G401.6 (cell line): ENCODE measurements at regions not wholly inside any gene's neighbourhood (a gene's known extent, or its start where the extent isn't known, plus 50 kb on each side); places are given as distances from the start of the nearest gene placed in this dataset.
"Not testable (repeated sequence)": the region's sequence is repeated elsewhere in the genome, so short reads cannot be mapped to it uniquely, and the experiment has no call there.

ENCODE experiments used
- FAIRE-seq: peaks from 2 replicates; lab custom pipeline; 2012; peaks lifted over from hg19 to GRCh38; lab: Jason Lieb, UNC

DNA sequence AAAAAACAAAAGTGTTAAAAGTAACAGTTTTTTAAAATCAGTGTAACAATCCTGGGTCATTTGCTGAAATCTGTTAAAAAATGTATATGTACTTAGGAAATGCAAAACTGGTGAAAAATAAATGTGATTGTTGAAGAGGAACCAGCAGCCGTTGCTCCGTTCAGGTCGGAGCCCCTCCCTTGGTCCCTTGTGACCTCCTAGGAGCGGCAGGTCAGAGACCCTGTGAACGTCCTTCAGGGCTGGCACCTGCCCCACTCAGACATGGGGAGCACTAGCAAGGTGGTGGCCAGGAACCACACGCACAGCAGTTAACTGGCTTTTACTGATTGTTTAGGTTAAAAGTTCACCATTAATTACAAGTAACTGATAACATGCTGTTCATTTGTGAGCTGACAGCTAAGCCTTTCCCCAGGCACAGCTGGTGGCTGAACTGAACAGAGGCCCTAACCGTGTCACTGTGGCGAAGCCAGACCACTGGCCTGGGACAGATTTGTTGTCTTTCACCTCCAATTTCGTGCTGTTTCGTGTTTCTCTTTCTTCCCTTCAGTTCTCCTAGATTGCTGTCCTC lies 159.2 kb upstream of the ALKAL2 start:
- no peak for FAIRE-seq

DNA sequence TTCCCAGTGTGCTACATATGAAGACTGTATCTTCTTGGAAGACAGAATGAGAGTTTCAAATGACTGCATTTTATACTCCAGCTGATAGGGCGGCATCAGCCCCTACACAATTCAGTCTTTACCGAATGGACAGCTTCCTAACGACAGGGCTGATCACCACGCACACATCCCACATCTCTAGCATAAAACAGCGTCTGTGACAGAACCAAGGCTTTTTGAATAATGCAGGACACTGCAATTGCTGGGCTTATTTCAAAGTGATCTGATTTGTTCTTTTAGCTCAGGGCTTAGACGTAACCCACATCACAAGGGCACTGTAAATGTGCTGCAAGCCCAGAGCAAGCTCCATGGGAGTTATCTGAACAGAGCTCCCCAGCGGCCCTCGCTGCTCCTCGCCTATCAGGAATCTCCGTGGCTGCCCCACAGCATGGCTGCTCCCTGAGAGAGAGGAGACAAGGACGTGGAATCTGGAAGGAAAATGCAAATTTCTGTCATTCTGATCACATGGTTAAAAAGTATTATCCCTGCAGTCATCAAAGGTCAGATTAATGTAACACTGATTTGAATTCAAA lies 158.5 kb upstream of the ALKAL2 start:
- no peak for FAIRE-seq

DNA sequence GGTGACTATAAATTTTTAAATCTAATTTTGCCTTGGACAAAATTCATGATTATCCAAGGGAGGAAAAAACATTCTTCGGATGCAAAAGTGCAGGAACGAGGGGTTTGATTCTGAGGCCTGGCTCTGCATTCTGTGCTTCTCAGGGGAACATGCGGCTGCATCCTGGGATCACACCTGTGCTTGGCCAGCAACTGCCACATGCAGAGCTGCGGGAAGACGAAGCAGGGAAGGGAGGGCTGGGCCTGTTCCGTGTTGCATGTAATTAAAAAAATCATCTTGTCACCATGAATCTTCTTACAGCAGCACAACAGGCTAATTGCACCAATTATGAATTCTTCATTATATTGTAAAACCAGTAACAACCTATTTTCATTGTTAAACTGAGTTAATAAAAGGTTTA lies 158.0 kb upstream of the ALKAL2 start:
- FAIRE-seq: no peak

DNA sequence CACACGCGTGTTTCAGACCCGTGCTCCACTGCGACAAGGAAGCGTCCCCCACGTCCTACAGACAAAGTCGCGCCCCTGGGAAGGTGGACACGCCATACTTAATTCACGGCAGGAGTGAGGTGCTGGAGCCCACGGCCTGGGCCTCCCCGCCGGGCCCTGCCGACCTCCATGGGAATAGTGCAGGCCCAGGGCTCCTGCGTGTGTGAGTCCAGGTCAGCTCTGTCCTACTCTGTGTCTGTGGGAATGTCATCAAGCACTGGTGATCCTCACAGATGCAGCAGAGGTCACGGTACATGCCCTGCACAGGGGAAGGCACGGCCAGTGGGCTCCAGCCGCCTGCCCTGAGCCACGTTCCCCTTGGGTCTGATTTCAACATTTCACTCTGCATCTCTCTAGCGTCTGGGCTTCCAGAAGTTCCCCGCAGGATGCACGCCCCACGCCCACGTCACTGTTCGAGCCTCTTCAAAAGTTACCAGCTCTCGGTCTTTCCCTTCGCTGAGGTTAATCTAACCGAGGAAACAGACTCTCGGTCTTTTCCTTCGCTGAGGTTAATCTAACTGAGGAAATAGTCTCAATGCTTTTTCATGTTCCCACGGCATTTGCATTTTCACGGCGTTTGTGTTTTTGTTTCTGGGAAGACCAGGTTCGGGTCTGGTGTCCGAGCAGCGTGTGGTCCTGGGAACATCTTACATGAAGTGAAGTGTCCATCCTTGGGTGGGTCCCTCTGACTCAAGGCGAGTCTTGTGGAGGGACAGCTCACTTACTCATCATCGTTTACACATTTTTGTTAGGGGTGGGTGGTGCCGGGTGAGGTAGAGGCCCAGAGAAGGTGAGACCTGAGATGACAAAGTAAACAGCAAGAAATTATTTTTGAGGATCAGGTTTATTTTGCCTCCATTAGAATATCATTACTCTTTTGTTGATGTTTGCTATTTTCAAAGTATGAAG lies 157.3 kb upstream of the ALKAL2 start:
- FAIRE-seq: no peak

DNA sequence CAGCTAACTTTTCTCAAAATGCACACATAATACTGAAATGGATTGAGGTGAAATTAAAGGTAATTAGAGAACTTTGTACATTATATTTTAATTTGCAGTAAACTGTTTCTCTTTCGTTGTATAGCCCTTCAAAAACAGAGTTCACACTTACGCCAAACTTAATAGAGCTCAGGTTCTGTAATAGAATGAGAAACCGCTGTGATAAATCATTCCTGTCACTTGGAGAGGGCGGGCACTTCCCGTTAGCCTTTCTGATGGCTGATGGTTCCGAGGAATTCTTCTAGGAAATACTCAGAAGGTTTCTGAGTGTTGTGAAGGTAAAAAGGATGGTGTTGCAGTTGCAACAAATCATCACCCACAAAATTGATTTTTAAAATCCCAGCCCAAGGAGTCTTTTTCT lies 155.8 kb upstream of the ALKAL2 start:
- FAIRE-seq: no peak

DNA sequence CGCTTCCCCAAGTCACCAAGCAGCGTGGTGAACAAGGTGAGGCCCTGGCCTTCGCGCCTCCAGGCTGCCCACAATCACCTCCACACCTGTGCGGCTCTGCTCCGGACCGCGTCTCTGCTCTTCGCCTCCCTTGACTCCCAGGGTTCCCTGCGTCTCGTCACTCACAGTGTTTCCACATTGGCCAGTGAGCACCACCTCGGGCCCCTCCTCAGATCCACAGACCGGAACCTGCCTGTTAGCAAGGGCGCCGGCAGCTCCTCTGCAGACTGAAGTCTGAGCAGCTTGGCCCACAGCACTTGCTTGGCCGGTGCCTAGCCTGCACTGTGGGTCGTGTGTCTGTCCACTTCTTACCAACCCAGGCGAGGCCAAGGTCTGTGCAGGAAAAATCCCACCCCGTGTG lies 155.3 kb upstream of the ALKAL2 start:
- FAIRE-seq: no peak

DNA sequence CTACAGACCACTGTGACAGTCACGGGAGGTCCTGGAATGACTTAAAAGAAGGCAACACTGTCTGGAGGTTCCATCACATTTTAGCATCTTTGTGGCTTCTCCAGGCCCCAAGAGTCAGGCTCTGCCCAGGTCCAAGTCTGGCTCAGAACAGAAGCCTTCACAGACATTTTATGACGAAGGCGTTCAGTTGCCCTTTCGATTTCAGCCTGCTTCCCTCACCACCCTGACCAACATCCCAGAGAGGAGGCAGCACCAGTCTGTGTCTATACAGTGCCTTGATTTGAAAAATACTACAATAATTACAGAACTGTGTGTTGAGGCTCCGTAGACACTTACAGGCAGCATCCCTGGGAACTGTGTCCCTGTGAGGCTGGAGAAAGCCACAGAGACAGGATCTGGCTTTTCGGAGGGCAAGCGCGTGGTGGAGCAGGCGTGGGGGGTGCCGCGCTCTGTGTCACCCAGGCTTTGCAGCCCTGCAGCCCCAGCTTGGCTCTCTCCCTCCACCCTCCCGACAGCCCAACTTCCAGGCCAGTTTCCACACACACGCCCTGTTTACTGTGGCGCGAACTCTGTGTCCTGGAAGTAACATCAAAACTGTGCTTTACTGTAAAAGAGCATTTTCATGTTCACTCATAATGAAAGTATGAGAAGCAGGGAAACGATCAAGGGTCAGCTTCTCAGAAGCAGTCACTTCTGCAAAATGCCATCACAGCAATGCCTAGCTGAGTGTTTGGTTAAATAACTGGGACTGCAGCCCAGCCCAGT lies 153.5 kb upstream of the ALKAL2 start:
- no peak for FAIRE-seq

DNA sequence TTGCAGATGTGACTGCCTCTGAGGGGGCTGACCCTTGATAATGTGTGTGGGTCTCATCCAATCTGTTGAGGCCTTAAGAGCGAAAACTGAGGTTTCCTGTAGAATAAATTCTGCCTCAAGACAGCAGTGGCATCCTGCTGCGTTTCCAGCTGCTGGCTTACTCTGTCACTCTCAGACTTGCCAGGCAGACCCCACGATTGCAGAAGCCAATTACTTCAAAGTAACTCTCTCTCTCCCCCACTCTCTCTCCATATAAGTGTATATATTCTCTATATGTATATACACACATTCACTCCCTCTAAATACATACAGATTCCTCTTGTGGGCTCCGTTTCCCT lies 152.5 kb upstream of the ALKAL2 start:
- FAIRE-seq: no peak

DNA sequence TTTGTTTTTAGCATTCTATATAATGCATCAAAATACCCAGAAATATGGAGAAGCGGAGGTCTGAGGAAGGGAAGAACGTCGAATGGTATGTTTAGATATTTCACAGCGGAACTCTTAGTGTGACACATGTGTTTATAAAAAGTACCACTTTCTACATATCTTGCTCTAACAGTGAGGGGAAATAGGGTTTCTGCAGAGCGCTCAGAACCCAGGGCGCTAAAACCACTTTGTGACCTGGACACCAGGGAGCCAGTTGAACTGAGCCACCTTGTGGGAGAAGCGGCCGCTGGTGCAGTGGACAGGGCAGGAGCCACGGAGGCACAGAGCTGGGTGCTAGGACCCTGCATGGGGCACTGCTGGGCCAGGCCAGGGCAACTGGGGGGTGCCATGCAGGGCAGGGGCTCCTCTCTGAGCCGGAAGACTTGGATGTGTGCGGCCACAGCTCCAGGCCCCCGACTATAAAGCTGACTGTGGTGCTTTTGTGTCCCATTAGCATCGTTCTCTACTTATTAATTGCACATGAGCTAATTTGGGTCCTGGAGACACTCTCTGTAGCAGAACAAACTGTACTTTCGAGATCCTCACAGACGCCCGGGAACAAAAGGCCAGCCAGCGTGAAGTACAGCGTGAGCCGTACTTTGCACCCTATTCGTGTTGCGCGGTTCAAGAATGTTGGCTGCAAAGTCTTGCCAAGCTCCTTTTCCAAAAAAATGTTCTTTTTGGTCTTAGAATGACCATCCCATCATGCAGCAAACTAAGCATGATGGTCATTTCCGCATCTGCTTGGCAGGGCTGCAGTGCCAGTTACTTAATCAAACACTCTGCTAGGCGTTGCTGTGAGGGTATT lies 151.9 kb upstream of the ALKAL2 start:
- no peak for FAIRE-seq

DNA sequence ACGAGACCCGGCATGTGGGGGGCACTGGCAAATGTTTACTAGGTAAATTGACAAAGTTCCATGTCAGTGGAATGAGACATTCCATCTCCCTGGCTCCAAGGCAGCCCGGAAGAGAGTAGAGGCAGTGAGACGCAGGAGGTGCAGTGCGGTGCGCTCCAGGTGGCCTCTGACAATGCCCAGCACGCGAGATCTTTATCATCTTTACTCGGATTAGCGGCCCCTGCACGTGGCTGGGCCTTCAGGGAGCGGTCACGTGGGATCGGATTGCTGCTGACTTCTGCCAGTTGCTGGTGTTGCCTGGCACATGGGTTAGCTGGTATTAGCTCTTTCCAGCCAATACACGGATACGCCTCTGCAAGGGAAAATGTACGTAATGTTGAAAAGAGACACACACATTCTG lies 151.2 kb upstream of the ALKAL2 start:
- no peak for FAIRE-seq

DNA sequence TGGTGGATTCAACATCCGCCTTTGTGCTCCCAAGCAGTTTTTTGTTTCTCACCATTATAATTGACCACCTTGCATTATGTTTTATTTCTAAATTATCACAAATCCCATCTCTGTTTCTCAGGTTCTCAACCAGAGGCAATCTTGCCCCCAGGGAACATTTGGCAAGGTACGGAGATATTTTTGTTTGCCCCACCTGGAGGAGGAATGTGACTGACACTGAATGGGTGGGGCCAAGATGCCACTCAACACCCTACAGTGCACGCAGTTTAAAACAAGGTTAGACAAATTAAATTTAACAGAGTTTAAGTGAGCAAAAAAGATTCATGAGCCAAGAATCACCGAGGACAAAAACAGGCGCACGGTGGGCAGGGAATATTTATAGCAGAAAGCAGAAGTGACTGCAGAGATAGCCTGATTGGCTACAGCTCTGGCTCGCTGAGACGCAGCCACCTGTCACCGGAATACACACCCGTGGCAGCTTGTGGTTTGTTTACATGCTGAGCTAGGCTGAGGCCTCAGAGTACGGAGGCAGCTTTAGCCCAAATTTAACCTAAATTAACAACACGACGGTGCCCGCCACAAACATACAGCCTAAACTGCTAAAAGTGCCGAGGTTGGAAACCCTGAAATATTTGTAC lies 150.0 kb upstream of the ALKAL2 start:
- FAIRE-seq: no peak

DNA sequence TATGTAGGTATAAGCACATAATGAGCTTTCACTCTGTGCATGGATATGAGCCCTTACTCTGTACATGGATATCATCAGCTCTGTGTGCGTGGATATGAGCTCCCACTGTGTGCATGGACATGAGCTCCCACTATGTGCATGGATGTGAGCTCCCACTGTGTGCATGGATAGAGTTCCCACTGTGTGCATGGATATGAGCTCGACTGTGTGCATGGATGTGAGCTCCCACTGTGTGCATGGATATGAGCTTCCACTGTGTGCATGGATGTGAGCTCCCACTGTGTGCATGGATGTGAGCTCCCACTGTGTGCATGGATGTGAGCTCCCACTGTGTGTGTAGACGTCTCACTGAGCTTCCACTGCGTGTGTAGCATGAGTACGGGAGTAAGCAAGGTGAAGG lies 149.3 kb upstream of the ALKAL2 start:
- FAIRE-seq: no peak

DNA sequence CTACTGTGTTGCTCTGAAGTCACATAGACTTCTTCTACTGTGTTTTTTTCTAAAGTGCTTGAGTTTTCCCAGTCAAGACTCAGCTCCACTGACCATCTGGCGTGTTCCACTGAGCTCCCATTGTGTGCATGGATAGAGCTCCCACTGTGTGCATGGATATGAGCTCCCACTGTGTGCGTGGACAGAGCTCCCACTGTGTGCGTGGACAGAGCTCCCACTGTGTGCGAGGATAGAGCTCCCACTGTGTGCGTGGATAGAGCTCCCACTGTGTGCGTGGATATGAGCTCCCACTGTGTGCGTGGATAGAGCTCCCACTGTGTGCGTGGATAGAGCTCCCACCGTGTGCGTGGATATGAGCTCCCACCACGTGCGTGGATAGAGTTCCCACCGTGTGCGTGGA lies 148.3 kb upstream of the ALKAL2 start:
- no peak for FAIRE-seq

DNA sequence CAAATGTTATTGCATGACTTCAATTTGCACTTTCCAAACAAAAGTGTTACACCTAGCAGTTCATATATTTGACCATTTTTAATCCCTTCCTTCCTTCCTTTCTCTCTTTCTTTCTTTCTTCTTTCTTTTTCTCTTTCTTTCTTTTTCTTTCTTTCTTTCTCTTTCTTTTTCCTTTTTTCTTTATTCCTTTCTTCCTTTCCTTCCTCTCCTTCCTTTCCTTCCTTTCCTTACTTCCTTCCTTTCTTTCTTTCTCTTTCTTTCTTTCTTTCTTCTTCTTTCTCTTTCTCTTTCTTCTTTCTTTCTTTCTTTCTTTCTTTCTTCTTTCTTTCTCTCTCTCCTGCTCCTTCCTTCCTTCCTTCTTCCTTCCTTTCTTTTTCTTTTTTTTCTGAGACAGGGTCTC lies 146.7 kb upstream of the ALKAL2 start:
- no peak for FAIRE-seq

DNA sequence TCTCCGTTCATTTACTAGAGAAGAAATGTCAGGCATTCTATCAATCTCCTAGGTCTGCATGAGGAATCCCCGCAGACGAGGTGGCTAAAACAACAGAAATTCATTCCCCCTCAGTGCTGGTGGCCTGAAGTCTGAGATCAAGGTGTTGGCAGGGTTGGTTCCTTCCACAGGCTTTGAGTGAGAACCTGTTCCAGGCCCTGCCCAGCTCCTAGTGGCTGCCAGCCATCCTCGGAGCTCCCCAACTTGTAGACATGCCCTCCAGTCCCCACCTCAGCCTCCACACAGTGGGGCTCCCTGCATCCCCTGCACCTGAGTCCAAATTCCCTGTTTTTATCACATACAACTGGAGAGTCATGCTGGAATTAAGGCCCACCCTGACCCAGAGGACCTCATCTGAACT lies 145.3 kb upstream of the ALKAL2 start:
- FAIRE-seq: no peak

DNA sequence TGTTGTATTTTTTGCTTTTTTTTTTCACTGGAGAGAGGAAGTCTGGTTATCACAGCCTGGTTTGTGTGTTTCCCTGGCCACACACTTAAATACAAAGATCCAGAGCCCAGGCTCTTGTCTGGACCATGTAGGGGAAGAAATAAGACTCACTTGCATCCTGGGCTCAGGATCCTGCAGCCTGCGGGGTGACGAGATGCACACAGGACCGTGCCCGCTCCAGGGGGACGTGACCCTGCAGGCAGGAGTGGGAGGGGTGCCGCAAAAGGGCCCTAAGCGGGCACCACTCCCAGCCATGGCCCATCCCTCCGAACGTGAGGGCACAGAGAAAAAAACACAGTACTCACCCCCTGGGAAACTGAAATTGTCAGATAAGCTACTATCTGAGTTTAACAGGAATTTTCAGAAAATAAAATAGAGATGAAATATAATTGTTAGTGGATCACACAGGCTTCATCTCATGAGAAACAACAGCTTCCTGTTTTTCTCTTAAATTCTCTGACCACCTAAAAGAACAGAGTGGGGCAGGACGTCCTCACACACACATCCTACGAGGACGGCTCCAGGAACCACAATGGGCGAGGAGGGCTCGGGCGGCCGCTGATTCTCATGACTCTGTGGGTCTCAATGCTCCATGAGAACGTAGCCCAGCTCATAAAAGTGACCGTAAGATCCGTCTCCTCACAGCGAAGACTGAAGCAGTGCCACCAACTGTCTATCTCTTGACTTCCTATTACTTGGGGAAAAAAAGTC lies 142.6 kb upstream of the ALKAL2 start:
- no peak for FAIRE-seq

DNA sequence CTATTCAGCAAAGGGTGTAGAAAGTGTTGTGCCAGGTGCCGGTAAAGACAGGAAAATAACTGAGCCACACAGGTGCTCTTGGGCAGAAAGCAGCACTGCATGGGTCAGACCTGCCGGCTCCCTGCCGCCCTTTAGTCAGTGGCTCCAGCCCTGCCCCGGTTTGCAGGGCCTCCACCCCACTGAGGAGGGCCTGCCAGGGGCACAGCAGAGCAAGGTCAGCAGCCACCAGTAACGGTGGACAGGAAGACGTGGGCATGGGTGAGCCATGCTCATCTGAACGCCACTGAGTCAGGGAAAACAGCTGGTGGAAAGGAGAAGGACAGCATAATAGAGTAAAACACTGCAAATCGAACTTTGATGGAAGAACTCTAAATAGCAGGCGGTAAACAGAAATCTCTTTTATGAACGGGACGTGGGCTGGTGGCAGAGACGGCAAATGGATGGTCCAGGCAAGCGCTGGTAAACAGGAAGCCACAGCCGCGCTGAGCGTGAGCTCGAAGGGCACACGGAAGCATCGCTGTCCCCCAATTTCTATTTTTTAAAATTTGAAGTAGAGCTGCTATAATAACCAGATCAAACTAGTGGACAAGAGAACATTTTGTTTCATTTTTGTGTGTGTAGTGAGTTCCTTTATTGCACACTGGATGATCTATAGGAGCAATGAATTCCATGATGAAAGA lies 141.8 kb upstream of the ALKAL2 start:
- FAIRE-seq: no peak

DNA sequence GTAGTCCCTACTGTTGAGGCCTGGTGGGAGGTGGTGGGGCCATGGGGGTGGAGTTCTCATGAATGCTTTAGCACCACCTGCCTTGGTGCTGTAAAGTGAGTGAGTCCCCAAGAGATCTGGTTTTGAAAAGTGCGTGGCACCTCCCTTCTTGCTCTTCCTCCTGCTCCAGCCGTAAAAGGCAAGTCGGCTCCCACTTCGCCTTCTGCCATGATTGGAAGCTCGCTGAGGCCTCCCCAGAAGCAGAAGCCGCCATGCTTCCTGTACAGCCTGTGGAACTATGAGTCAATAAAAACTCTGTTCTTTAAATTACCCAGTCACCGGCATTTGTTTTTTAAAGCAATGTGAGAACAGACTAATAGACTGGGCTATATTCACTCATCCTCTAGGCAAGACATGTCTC lies 141.3 kb upstream of the ALKAL2 start:
- no peak for FAIRE-seq

DNA sequence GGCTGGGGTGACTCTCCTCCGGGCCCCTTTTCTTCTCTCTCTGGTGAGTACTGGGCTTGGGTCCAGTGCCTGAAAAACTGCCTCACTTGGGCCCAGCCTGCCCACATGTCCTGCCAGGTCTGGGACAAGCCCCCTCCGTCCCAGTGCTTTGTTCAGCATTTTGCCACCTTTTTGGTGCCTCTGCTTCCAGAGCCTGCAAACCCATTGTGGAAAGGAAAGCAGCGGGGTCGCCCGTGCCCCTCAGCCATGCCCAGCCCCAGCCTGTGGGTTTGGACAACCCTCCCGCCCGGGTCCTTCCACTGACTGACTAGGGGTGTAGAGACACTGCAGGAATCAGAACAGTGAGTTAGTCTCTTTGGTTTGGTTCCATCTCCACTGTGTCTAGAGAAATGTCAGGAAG lies 140.7 kb upstream of the ALKAL2 start:
- no peak for FAIRE-seq

DNA sequence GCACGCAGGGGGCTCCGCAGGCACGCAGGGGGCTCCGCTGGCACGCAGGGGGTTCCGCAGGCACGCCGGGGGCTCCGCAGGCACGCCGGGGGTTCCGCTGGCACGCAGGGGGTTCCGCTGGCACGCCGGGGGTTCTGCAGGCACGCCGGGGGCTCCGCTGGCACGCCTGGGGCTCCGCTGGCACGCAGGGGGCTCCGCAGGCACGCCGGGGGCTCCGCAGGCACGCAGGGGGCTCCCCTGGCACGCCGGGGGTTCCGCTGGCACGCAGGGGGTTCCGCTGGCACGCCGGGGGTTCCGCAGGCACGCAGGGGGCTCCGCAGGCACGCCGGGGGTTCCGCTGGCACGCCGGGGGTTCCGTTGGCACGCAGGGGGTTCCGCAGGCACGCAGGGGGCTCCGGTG lies 138.8 kb upstream of the ALKAL2 start:
- FAIRE-seq: not testable (repeated sequence)
